ENCODE measurements at regions not wholly inside any gene's neighbourhood (a gene's known extent, or its start where the extent isn't known, plus 50 kb on each side); places are given as distances from the start of the nearest gene placed in this dataset.

DNA sequence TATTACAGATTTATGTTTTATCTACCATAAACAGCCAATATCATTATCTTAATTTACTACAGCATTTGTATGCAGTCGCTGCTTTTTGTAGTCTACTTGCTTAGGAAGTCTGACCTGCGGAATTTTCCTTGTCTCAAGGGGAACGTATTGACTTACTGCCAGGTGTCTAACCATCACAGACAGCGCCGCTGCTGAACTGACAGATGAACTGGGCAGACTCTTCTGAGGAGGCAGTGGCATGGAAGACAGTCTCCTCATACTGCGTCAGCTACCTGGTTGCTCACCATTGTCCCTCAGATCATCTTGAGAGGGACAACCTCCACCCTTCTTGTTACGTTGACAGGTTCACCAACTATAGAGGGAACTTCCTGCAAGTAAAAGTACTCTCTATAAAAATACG, 574.3 kb upstream of the ZNF462 start:
- no peaks in the 10 kb centered on the region for H3K27me3 ChIP-seq (ENCODE audit: control insufficient read depth, insufficient read depth, low read length)
- H3K9ac ChIP-seq (ENCODE audit: low read length), result no peak overlapping the region
- H3K9me3 ChIP-seq (ENCODE audit: control insufficient read depth, low read depth, low read length), result no peaks in the 10 kb centered on the region
- peaks cover 14% of the 10 kb centered on the region for H3K4me1 ChIP-seq (ENCODE audit: control insufficient read depth, low read depth, low read length)
- no peaks in the 10 kb centered on the region for H3K36me3 ChIP-seq (ENCODE audit: control insufficient read depth, low read depth, low read length)
- H3K4me3 ChIP-seq (ENCODE audit: low read length), result no peak overlapping the region
- H3K27ac ChIP-seq (ENCODE audit: low read length), result no peak overlapping the region

DNA sequence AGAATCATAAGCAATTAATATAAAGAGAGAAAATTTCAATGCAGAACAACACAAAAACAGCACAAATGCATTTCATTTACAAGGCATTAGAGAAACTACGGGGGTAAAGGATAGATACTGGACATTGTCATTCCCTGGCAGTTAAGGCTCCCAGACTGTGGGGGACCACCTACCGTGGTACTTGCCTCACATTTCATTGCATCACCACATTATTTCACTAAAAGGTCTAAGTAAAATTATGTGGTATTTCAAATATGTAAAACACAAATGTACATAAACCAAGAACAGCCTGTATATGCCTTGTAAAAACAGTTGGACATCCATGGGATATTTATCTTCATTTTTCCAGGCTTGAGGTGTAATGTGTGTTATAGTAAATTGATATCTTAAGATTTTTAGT, 571.2 kb upstream of the ZNF462 start:
- Histone ChIP-seq H3K4me1 (ENCODE audit: control insufficient read depth, low read depth, low read length) (peaks cover 7% of the 10 kb centered on the region), H3K27ac (ENCODE audit: low read length) (no peak overlapping the region), H3K27me3 (ENCODE audit: control insufficient read depth, insufficient read depth, low read length) (no peaks in the 10 kb centered on the region), H3K9me3 (ENCODE audit: control insufficient read depth, low read depth, low read length) (no peaks in the 10 kb centered on the region), H3K36me3 (ENCODE audit: control insufficient read depth, low read depth, low read length) (no peaks in the 10 kb centered on the region), H3K4me3 (ENCODE audit: low read length) (no peak overlapping the region), H3K9ac (ENCODE audit: low read length) (no peak overlapping the region)

DNA sequence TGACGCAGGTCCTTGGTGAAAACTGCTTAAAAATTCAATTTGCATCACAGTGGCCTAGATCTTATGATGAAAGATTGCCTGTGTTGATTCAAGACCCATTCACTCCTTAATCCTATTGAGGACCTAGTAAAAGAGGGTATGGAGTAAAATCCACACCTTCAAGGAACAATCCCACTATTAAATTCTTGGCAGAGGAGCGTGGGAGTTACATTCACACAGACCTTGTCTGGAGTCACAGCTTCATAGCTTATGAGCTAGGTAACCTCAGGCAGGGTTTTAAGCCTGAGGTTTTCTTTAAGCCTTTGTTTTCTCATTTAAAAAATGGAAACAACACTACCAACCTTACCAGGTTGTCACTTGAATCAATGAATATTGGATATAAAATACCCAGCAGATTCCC, 566.5 kb upstream of the ZNF462 start:
- no peaks in the 10 kb centered on the region for H3K27me3 ChIP-seq (ENCODE audit: control insufficient read depth, insufficient read depth, low read length)
- H3K4me1 ChIP-seq (ENCODE audit: control insufficient read depth, low read depth, low read length), result no peaks in the 10 kb centered on the region
- H3K9ac ChIP-seq (ENCODE audit: low read length), result no peak overlapping the region

DNA sequence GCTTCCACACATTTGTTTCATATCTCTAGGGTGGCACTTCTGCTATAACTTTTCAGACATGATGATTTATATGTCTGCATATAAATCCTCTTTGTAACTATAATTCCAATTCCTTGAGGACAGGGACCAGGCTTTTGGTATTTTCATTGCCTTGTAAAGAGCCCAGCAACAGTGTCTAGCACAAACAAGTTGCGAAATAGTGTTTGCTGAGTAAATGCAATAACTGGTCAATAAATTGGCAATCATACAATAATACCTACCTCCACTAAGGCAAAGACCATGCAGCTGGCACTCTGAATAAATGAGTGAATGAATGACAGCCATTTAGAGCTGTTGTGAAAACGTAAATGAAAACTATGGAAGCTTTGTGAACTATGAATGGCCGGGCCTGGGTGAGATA, 564.0 kb upstream of the ZNF462 start:
- no peak overlapping the region for H3K27ac ChIP-seq (ENCODE audit: low read length)
- no peak overlapping the region for H3K9ac ChIP-seq (ENCODE audit: low read length)
- H3K36me3 ChIP-seq (ENCODE audit: control insufficient read depth, low read depth, low read length), result no peaks in the 10 kb centered on the region
- H3K9me3 ChIP-seq (ENCODE audit: control insufficient read depth, low read depth, low read length), result no peaks in the 10 kb centered on the region
- H3K4me1 ChIP-seq (ENCODE audit: control insufficient read depth, low read depth, low read length), result no peaks in the 10 kb centered on the region
- no peaks in the 10 kb centered on the region for H3K27me3 ChIP-seq (ENCODE audit: control insufficient read depth, insufficient read depth, low read length)
- no peak overlapping the region for H3K4me3 ChIP-seq (ENCODE audit: low read length)

More for the DNA sequence above, 566.5 kb upstream of the ZNF462 start:
- no peak overlapping the region for H3K27ac ChIP-seq (ENCODE audit: low read length)
- H3K9me3 ChIP-seq (ENCODE audit: control insufficient read depth, low read depth, low read length), result no peaks in the 10 kb centered on the region
- no peaks in the 10 kb centered on the region for H3K36me3 ChIP-seq (ENCODE audit: control insufficient read depth, low read depth, low read length)
- H3K4me3 ChIP-seq (ENCODE audit: low read length), result no peak overlapping the region

DNA sequence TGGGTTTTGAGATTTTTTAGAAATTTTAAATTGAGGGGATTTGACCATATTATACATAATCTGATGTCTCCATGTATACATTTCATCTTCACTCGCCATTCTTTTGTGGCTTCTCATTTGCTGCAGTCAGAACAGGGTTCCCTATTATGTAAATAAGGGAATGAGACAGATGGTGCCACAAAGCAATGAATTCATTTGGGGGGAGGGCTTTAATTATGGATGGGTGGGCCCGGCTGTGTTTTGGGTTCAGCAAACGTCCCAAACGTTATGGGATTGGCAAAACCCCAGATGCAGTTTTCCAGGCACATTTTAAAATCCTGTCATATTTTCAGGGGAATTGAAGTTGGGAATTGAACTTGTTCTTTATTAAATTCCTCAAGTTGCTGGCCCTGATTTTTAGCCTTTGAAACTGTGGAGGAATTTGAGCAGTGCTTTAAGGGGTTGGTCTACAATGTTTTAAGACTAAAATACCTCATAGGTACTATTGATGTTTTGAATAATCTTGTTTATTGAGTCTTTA, 558.5 kb upstream of the ZNF462 start:
- no peak overlapping the region for H3K9ac ChIP-seq (ENCODE audit: low read length)

DNA sequence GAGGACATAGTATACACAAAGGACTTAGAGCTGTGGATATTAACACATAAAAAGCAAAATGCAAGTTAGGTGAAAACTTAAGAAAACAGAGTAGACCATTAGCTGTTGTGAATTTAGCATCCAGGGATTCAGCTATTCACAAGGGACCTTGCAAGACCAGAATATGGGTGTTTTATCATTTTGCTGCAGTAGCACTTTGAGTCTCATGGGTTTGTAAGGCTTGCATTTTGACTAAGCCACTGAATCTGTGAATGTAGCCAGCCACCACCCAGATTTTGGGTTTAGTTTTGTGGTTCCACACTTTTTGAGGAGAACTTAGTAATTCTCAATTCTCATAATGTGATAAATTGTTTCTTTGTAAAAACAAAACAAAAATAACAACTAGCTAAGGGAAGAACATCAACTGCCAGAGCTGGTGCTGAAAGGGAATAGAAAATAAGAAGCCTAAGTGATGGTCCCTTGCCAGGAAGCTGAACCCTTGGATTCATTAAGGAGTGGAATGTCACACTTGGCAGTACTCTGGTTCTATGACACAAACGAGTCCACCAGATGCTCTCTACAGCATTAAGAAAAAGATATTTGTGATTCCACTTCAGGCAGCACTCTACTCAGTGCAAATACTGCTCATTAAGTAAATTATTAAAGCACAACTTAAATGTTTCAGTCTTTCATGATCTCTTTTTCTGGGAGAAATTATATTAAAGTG, 557.4 kb upstream of the ZNF462 start:
- no peaks in the 10 kb centered on the region for H3K36me3 ChIP-seq (ENCODE audit: control insufficient read depth, low read depth, low read length)
- H3K9ac ChIP-seq (ENCODE audit: low read length), result no peak overlapping the region
- H3K9me3 ChIP-seq (ENCODE audit: control insufficient read depth, low read depth, low read length), result no peaks in the 10 kb centered on the region
- H3K4me1 ChIP-seq (ENCODE audit: control insufficient read depth, low read depth, low read length), result peaks cover 3% of the 10 kb centered on the region
- H3K27me3 ChIP-seq (ENCODE audit: control insufficient read depth, insufficient read depth, low read length), result no peaks in the 10 kb centered on the region
- H3K4me3 ChIP-seq (ENCODE audit: low read length), result no peak overlapping the region
- no peak overlapping the region for H3K27ac ChIP-seq (ENCODE audit: low read length)

More for the DNA sequence above, 558.5 kb upstream of the ZNF462 start:
- Histone ChIP-seq H3K27me3 (ENCODE audit: control insufficient read depth, insufficient read depth, low read length) (no peaks in the 10 kb centered on the region), H3K36me3 (ENCODE audit: control insufficient read depth, low read depth, low read length) (no peaks in the 10 kb centered on the region), H3K4me1 (ENCODE audit: control insufficient read depth, low read depth, low read length) (no peaks in the 10 kb centered on the region), H3K9me3 (ENCODE audit: control insufficient read depth, low read depth, low read length) (no peaks in the 10 kb centered on the region), H3K27ac (ENCODE audit: low read length) (no peak overlapping the region), H3K4me3 (ENCODE audit: low read length) (no peak overlapping the region)

DNA sequence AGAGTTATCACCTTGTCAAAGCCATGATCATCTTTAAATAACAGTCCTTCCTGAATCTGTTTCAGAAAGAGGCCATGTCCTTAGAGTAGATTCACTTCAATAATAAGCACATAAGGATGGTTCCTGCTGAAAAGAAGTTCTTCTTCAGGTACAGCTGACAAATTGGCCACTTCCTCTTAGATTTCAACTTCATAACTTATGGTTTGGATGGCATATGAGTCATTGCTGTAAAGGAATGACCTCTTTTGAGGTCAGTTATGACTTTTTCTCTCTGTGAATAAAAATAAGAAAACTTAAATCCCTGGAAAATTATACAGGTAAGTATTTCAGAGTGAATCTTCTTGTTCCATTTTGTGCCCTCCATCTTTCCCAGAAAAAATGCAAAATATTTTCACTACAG, 555.3 kb upstream of the ZNF462 start:
- H3K4me3 ChIP-seq (ENCODE audit: low read length), result no peak overlapping the region
- peaks cover 3% of the 10 kb centered on the region for H3K4me1 ChIP-seq (ENCODE audit: control insufficient read depth, low read depth, low read length)
- no peaks in the 10 kb centered on the region for H3K36me3 ChIP-seq (ENCODE audit: control insufficient read depth, low read depth, low read length)
- no peak overlapping the region for H3K27ac ChIP-seq (ENCODE audit: low read length)
- H3K9me3 ChIP-seq (ENCODE audit: control insufficient read depth, low read depth, low read length), result no peaks in the 10 kb centered on the region
- no peak overlapping the region for H3K9ac ChIP-seq (ENCODE audit: low read length)
- H3K27me3 ChIP-seq (ENCODE audit: control insufficient read depth, insufficient read depth, low read length), result no peaks in the 10 kb centered on the region

DNA sequence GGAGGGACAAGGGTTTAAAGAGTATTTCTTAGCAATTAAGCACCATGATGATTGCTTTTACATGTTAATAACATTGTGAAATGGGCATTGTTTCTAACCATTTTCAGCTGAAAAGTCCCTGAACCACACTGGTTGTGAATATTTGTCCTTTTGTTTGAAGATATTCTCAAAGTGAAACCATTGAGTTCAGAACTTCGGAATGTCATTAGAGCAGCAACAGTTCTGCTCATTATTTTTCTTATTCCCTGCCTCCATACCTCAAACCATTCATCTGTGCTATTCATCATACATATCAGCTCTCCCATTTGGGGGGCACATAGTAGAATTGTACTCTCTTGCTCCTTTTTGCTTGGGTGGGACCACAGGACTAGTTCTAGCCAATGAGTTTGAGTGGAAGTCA, 553.0 kb upstream of the ZNF462 start:
- no peaks in the 10 kb centered on the region for H3K9me3 ChIP-seq (ENCODE audit: control insufficient read depth, low read depth, low read length)
- no peaks in the 10 kb centered on the region for H3K27me3 ChIP-seq (ENCODE audit: control insufficient read depth, insufficient read depth, low read length)
- no peak overlapping the region for H3K27ac ChIP-seq (ENCODE audit: low read length)
- no peak overlapping the region for H3K4me3 ChIP-seq (ENCODE audit: low read length)
- no peak overlapping the region for H3K9ac ChIP-seq (ENCODE audit: low read length)
- H3K36me3 ChIP-seq (ENCODE audit: control insufficient read depth, low read depth, low read length), result no peaks in the 10 kb centered on the region
- H3K4me1 ChIP-seq (ENCODE audit: control insufficient read depth, low read depth, low read length), result peaks cover 3% of the 10 kb centered on the region

DNA sequence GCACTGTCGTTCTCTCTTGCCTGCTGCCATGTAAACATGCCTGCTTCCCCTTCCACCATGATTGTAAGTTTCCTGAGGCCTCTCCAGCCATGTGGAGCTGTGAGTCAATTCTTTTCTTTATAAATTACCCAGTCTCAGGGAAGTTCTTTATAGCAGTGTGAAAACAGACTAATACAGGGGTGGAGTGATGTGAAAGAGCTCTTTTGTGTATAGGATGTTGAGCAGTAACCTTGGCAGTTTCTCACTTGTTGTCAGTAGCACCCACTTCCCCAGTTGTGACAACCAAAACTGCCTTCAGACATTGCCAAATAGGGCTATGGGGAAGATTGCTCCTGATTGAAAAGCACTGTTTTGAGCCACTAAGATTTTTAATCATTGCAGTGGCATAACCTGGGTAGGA, 552.2 kb upstream of the ZNF462 start:
- H3K4me3 ChIP-seq (ENCODE audit: low read length), result no peak overlapping the region
- peaks cover 5% of the 10 kb centered on the region for H3K4me1 ChIP-seq (ENCODE audit: control insufficient read depth, low read depth, low read length)
- H3K9ac ChIP-seq (ENCODE audit: low read length), result no peak overlapping the region
- no peaks in the 10 kb centered on the region for H3K9me3 ChIP-seq (ENCODE audit: control insufficient read depth, low read depth, low read length)
- H3K27me3 ChIP-seq (ENCODE audit: control insufficient read depth, insufficient read depth, low read length), result no peaks in the 10 kb centered on the region
- no peaks in the 10 kb centered on the region for H3K36me3 ChIP-seq (ENCODE audit: control insufficient read depth, low read depth, low read length)
- H3K27ac ChIP-seq (ENCODE audit: low read length), result no peak overlapping the region

DNA sequence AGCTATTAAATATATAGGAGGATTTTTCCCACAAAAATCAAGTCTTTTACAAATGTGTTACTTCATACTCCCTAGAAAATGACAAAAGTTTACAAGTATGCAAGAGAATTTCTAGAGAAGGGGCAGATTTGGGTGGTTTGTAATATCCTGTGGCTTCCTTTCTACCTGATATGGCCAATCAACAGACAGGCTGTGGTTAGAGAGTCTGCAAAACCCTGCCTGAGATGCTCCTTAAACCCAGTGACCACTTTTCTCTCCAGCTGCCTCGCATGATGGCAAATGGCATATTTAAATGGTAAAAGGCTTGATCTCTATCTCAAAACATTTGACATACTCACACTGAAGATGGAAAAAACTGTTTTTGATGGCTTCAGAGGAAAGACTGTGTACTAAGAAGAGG, 550.1 kb upstream of the ZNF462 start:
- Histone ChIP-seq H3K4me1 (ENCODE audit: control insufficient read depth, low read depth, low read length) (peaks cover 9% of the 10 kb centered on the region), H3K27me3 (ENCODE audit: control insufficient read depth, insufficient read depth, low read length) (no peaks in the 10 kb centered on the region), H3K27ac (ENCODE audit: low read length) (no peak overlapping the region), H3K36me3 (ENCODE audit: control insufficient read depth, low read depth, low read length) (no peaks in the 10 kb centered on the region), H3K9me3 (ENCODE audit: control insufficient read depth, low read depth, low read length) (no peaks in the 10 kb centered on the region), H3K9ac (ENCODE audit: low read length) (no peak overlapping the region), H3K4me3 (ENCODE audit: low read length) (no peak overlapping the region)

DNA sequence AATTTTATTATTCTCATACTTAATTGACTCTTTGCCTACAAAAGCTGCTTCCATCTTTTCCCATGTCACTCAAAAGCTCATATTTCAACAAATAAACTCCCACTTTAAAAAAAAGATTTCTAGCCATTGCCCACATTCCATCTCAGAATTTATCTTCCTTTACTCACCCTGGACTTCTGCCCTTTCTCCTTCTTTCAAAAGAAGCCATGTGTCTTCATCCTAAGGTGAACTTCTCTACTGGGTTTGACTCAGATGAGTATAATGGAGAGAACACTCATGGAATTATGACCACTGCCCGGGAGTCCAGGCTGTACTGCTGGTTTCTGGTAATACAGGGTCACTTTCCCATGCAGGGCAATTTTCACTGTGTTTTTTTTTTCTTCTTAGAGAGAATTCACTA, 548.5 kb upstream of the ZNF462 start:
- Histone ChIP-seq H3K36me3 (ENCODE audit: control insufficient read depth, low read depth, low read length) (no peaks in the 10 kb centered on the region), H3K4me1 (ENCODE audit: control insufficient read depth, low read depth, low read length) (peaks cover 9% of the 10 kb centered on the region), H3K9me3 (ENCODE audit: control insufficient read depth, low read depth, low read length) (no peaks in the 10 kb centered on the region), H3K27ac (ENCODE audit: low read length) (no peak overlapping the region), H3K9ac (ENCODE audit: low read length) (no peak overlapping the region), H3K4me3 (ENCODE audit: low read length) (no peak overlapping the region), H3K27me3 (ENCODE audit: control insufficient read depth, insufficient read depth, low read length) (no peaks in the 10 kb centered on the region)

DNA sequence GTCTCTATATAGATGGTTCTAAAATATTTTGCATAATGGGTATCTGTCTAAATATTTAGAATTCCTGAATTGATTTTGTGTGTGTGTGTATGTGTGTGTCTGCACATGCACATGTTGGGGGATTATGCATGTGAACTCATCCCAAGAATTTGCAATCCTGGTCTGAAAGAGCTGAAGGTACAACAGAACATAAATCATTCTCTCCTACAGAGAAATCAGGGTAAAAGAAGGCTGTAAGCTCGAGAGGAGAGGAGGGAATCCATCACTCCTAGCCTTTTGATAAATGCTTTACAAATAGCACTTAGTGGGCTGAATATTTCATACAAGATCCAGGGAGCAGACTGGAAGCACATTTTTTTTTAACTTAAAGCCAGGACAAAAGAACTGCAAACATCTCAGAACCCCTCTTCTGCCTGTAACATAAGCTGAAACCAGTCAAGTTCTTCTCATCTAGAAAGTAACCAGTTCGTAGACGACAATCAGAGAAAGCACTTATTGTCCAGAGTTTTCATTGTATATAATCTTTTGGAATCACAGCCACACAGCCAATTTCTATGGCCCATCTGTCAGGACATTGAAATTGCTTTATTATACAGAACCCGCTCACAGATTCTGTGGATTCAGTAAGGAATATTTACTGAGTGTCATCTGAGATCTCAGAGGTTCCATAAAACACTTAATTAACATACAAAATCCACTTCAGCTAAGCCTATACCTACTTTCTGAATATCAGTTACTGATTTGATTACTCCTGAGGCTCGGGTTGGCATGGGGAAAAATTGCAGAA, 541.4 kb upstream of the ZNF462 start:
- H3K36me3 ChIP-seq (ENCODE audit: control insufficient read depth, low read depth, low read length), result no peaks in the 10 kb centered on the region
- no peak overlapping the region for H3K4me3 ChIP-seq (ENCODE audit: low read length)
- H3K27me3 ChIP-seq (ENCODE audit: control insufficient read depth, insufficient read depth, low read length), result no peaks in the 10 kb centered on the region
- H3K27ac ChIP-seq (ENCODE audit: low read length), result no peak overlapping the region
- no peak overlapping the region for H3K9ac ChIP-seq (ENCODE audit: low read length)
- H3K4me1 ChIP-seq (ENCODE audit: control insufficient read depth, low read depth, low read length), result peaks cover 3% of the 10 kb centered on the region
- no peaks in the 10 kb centered on the region for H3K9me3 ChIP-seq (ENCODE audit: control insufficient read depth, low read depth, low read length)
